ENCODE measurements at regions not wholly inside any gene's neighbourhood (a gene's known extent, or its start where the extent isn't known, plus 50 kb on each side); places are given as distances from the start of the nearest gene placed in this dataset.

DNA sequence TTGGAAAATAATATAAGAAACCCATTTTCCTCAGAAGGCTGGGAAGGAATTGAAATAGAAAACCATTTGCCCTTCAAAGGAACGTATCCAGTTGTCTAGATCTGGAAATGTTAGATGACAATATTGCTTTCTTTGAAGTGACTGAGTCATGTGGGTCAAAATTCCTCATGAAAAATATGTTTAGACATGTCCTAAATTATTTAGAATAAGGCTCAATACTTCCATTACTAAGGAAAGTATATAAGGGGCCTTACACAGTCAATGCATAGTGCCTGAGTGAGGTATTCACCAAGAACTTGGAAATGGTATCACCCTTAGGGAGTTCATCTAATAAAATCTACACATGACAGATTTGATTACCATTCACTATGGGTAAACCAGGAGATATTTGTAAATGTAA, 619.8 kb upstream of the KCNMB2 start (continued):
- TF ChIP-seq, protein P1, sequence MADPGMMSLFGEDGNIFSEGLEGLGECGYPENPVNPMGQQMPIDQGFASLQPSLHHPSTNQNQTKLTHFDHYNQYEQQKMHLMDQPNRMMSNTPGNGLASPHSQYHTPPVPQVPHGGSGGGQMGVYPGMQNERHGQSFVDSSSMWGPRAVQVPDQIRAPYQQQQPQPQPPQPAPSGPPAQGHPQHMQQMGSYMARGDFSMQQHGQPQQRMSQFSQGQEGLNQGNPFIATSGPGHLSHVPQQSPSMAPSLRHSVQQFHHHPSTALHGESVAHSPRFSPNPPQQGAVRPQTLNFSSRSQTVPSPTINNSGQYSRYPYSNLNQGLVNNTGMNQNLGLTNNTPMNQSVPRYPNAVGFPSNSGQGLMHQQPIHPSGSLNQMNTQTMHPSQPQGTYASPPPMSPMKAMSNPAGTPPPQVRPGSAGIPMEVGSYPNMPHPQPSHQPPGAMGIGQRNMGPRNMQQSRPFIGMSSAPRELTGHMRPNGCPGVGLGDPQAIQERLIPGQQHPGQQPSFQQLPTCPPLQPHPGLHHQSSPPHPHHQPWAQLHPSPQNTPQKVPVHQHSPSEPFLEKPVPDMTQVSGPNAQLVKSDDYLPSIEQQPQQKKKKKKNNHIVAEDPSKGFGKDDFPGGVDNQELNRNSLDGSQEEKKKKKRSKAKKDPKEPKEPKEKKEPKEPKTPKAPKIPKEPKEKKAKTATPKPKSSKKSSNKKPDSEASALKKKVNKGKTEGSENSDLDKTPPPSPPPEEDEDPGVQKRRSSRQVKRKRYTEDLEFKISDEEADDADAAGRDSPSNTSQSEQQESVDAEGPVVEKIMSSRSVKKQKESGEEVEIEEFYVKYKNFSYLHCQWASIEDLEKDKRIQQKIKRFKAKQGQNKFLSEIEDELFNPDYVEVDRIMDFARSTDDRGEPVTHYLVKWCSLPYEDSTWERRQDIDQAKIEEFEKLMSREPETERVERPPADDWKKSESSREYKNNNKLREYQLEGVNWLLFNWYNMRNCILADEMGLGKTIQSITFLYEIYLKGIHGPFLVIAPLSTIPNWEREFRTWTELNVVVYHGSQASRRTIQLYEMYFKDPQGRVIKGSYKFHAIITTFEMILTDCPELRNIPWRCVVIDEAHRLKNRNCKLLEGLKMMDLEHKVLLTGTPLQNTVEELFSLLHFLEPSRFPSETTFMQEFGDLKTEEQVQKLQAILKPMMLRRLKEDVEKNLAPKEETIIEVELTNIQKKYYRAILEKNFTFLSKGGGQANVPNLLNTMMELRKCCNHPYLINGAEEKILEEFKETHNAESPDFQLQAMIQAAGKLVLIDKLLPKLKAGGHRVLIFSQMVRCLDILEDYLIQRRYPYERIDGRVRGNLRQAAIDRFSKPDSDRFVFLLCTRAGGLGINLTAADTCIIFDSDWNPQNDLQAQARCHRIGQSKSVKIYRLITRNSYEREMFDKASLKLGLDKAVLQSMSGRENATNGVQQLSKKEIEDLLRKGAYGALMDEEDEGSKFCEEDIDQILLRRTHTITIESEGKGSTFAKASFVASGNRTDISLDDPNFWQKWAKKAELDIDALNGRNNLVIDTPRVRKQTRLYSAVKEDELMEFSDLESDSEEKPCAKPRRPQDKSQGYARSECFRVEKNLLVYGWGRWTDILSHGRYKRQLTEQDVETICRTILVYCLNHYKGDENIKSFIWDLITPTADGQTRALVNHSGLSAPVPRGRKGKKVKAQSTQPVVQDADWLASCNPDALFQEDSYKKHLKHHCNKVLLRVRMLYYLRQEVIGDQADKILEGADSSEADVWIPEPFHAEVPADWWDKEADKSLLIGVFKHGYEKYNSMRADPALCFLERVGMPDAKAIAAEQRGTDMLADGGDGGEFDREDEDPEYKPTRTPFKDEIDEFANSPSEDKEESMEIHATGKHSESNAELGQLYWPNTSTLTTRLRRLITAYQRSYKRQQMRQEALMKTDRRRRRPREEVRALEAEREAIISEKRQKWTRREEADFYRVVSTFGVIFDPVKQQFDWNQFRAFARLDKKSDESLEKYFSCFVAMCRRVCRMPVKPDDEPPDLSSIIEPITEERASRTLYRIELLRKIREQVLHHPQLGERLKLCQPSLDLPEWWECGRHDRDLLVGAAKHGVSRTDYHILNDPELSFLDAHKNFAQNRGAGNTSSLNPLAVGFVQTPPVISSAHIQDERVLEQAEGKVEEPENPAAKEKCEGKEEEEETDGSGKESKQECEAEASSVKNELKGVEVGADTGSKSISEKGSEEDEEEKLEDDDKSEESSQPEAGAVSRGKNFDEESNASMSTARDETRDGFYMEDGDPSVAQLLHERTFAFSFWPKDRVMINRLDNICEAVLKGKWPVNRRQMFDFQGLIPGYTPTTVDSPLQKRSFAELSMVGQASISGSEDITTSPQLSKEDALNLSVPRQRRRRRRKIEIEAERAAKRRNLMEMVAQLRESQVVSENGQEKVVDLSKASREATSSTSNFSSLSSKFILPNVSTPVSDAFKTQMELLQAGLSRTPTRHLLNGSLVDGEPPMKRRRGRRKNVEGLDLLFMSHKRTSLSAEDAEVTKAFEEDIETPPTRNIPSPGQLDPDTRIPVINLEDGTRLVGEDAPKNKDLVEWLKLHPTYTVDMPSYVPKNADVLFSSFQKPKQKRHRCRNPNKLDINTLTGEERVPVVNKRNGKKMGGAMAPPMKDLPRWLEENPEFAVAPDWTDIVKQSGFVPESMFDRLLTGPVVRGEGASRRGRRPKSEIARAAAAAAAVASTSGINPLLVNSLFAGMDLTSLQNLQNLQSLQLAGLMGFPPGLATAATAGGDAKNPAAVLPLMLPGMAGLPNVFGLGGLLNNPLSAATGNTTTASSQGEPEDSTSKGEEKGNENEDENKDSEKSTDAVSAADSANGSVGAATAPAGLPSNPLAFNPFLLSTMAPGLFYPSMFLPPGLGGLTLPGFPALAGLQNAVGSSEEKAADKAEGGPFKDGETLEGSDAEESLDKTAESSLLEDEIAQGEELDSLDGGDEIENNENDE (IDR thresholded peaks at IDR 0.05; ENCODE audit: insufficient replicate concordance, low read length): no peak
- TF ChIP-seq BCL11A (IDR thresholded peaks at IDR 0.05; ENCODE audit: low read depth in 2 of 2, low read length in 2 of 2) (no peak), BACH1 (IDR thresholded peaks at IDR 0.05; ENCODE audit: low read length) (no peak), KDM4A (IDR thresholded peaks at IDR 0.05; ENCODE audit: low read depth, low read length, severe bottlenecking) (no peak), RXRA (IDR thresholded peaks at IDR 0.05; ENCODE audit: insufficient read depth, low read depth, low read length) (no peak), TEAD4 (IDR thresholded peaks at IDR 0.05; ENCODE audit: low read depth, low read length) (no peak), POU5F1 (IDR thresholded peaks at IDR 0.05; ENCODE audit: low read depth, low read length) (no peak), RFX5 (IDR thresholded peaks at IDR 0.05; ENCODE audit: borderline replicate concordance, low read depth, low read length) (no peak)
